ENCODE measurements at regions not wholly inside any gene's neighbourhood (a gene's known extent, or its start where the extent isn't known, plus 50 kb on each side); places are given as distances from the start of the nearest gene placed in this dataset.
"Not testable (repeated sequence)": the region's sequence is repeated elsewhere in the genome, so short reads cannot be mapped to it uniquely, and the experiment has no call there.

DNA sequence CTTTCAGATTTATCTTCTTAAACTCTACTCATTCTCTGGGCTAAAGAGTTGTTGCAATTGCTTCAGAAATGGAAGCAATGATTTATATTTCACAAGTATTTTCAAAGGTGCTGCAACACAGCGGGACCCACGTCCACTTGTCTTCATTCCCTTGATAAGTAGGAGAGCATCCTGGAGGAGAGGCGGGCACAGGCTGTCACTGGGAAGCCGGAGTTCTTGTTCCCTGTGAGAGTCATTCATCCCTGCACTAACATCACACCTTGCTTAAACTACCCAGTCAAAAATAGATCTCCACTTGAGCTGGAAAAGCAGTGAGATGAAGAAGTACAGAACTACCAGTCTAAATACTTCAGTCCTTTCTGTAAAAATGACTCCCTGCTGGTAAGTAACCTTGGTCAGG lies 160.5 kb upstream of the RASSF8 start:
- no peak for DNase-seq

- DNase-seq = peak; percentile 15
Observed at GRCh38 chr12:25800101-25800500, 158.4 kb upstream of the RASSF8 start.

GRCh38 chr12:25801734-25802133 lies 156.7 kb upstream of the RASSF8 start:
- no peak for DNase-seq

GRCh38 chr12:25802143-25802542 lies 156.3 kb upstream of the RASSF8 start:
- no peak for DNase-seq

- DNase-seq = not testable (repeated sequence)
Observed at GRCh38 chr12:25803029-25803664, 155.3 kb upstream of the RASSF8 start.

GRCh38 chr12:25804286-25804685 lies 154.2 kb upstream of the RASSF8 start:
- DNase-seq = not testable (repeated sequence)

DNA sequence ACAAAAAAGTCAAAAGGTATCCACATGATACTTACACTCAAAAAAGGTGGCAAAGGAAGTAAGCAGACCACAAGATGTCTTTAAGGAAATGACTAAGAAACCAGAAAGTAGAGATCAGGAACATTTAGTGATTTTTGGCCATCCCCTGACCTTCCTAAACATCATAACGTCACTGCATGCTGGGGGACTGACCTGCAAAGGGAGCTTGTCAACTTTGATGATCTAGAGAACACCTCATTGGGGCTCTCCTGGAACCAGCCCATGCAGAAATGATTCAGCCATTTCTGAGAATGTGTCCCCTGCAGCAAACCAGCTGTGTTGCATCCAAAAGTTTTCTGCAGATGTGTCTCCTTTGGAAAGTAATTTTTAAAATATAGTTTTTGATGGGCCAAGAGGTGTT lies 152.2 kb upstream of the RASSF8 start:
- no peak for DNase-seq

GRCh38 chr12:25808604-25809003 lies 149.9 kb upstream of the RASSF8 start:
- no peak for DNase-seq

- no peak for DNase-seq
Observed at GRCh38 chr12:25810683-25811082, 147.8 kb upstream of the RASSF8 start.

GRCh38 chr12:25811656-25812126 lies 146.8 kb upstream of the RASSF8 start:
- DNase-seq = no peak

DNA sequence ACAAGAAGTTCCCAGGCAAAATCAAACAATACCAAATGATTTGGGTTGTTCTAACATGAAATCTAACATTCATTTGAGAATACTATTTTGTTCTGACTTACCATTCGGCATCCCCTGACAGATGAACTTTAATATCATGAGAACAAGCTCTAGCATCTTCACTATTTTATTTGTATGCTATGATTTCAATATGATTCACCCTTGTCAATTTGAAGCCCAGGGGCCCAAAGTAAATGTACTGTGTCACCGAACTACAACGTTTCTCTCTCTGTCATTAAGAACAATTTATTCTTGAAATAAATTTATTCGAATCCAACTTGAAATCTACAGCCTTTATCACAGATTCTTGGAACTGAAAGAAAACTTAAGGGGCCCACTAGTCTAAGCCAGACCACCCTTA lies 146.2 kb upstream of the RASSF8 start:
- no peak for DNase-seq

- no peak for DNase-seq
Observed at GRCh38 chr12:25813843-25814242, 144.6 kb upstream of the RASSF8 start.

DNA sequence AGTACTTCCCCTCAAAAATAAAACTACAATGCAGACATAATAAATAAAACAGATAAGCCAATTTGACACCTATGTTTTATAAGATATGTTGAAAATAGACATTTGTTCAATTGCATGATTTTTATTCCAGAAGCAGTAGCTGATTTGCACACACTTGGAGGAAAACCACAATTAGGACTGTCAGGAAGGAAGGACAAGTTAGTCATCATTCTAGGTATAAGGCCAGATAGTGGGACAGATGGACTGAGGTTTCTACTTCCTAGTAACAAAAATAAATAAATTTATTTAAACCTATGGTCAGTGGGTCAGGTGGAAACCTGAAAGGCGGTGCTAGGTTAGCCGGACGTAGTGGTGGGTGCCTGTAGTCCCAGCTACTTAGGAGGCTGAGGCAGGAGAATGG lies 141.8 kb upstream of the RASSF8 start:
- no peak for DNase-seq

- DNase-seq = no peak
Observed at GRCh38 chr12:25817166-25817565, 141.3 kb upstream of the RASSF8 start.

GRCh38 chr12:25818596-25819390 lies 139.7 kb upstream of the RASSF8 start:
- no peak for DNase-seq

GRCh38 chr12:25819691-25820090 lies 138.8 kb upstream of the RASSF8 start:
- DNase-seq = no peak

DNA sequence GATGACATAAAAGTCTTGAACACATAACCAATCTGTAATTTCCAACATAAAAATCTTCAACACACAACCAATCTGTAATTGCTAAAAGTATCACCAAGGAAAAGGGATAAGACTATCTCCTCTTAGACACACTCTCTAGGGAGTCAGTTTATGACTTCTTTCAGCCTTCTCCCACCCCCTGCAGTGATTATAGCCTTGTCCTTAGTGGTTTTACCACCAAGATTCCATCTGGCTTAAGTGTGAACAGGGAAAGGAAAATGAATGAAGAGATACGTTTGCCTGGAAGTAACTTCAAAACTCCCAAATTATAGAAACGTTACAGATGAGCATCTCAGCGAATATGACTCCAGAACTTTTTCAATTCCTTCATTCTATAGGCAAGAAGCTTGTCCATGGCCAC lies 136.2 kb upstream of the RASSF8 start:
- DNase-seq = no peak

DNA sequence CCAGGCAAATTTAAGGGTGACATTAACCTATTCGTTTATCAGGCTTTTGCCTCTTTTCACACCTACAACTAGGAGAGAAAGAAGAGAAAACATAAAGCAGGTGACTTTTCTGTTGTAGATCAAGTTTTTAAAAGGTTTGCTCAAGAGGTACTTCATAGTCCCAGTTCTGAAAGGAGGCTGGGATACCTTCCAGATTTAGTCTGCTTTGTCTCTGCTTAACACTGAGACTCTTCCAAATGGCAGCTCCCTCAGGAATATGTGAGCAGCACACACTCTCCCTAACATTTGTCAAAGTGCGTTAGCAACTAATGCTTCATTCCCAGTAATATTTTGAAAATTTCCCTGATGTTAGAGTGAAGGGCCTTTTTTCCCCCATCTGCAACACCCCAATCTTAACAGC lies 133.7 kb upstream of the RASSF8 start:
- no peak for DNase-seq

GRCh38 chr12:25825446-25825845 lies 133.0 kb upstream of the RASSF8 start:
- no peak for DNase-seq

DNA sequence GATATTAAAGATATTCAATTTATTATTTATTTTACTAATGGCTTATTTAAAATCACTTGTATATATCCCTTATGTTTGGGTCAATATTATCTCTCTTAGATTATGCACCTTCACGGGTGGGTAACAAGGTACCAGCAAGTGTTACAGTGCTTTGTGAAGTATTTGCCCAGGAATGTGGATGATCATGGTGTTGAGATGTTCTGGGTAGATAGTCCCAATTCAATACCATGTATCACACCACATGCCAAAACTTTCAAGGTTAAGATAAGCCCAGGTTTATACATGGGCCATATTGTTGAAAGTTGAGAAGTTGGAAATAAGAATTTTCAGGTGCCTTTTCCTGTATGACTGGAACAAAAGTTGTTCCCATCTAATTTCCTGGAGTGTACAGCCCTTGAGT lies 131.3 kb upstream of the RASSF8 start:
- DNase-seq = no peak

DNA sequence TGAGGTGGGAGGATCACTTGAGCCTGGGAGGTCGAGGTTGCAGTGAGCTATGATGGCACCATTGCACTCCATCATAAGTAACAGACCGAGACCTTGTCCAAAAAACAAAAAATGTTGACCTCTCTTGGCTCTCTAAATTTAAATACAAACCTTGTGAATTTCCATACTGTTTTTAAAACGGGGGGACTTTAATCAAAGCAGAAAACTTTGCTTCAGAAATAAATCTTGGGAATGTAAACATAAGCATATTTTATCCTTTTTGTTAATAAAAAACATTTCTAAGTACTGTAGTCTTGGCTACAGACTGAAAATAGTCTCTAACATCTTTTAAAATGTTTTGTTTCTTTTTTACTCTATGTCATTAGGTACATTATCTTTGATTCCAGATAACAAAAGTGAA lies 130.7 kb upstream of the RASSF8 start:
- DNase-seq = no peak

DNA sequence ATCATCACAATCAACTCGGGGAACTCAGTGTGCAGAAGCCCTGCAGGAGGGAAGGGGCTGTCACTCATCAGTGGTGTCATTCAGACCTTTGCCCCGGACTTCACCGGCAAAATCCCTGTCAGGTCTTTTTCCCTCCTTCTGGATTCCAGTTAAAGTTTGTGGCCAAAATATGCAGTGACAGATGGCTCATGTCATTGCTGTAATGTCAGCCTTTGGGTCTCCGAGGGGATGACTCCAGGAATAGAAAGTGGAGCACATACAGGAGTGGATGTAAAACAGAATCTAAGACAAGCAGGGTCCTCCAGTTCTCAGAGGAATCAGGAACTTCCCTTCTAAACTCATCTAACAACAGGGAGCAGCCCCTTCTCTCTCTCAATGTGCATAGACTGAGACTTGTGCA lies 130.3 kb upstream of the RASSF8 start:
- DNase-seq = no peak

DNA sequence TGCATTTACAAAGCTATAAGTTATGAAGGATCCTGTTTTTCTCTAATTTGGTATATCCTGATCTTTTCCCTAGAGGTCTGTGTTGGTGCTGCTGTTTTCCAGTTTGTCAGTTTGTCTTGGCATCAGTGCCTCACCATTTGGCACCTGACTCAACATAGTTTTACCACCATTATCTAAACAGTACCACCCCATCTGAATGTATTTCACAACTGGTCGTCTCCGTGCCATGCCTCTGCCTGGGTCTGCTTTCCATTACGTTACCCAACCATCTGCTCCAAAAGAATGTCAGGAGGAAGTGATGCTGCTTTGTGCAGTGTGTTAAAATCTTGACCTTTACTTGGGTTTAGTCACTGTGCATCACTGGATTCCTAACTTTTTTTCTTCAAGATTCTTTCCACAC lies 129.3 kb upstream of the RASSF8 start:
- DNase-seq = no peak

GRCh38 chr12:25830456-25830855 lies 128.0 kb upstream of the RASSF8 start:
- no peak for DNase-seq

- DNase-seq = no peak
Observed at GRCh38 chr12:25833657-25834056, 124.8 kb upstream of the RASSF8 start.
